GM18951 (cell line): ENCODE measurements at regions not wholly inside any gene's neighbourhood (a gene's known extent, or its start where the extent isn't known, plus 50 kb on each side); places are given as distances from the start of the nearest gene placed in this dataset.
"Not testable (repeated sequence)": the region's sequence is repeated elsewhere in the genome, so short reads cannot be mapped to it uniquely, and the experiment has no call there.

Source experiments
- POLR2A ChIP-seq: IDR thresholded peaks from 4 replicates; pipeline ENCODE4 v1.6.1; 2011; ENCODE audit warnings: mild to moderate bottlenecking; ENCODE audit not compliant: insufficient read length, insufficient read depth; ENCODE audit errors: extremely low read depth
- in situ Hi-C: fragments of 300-500 bp; cut with MboI; formaldehyde crosslinking; loops from one replicate; pipeline ENCODE4 v1.12.0; 2022; ENCODE audit warnings: low sequenced_read_pairs, mixed read lengths, inconsistent platforms; ENCODE audit not compliant: unreplicated experiment

DNA sequence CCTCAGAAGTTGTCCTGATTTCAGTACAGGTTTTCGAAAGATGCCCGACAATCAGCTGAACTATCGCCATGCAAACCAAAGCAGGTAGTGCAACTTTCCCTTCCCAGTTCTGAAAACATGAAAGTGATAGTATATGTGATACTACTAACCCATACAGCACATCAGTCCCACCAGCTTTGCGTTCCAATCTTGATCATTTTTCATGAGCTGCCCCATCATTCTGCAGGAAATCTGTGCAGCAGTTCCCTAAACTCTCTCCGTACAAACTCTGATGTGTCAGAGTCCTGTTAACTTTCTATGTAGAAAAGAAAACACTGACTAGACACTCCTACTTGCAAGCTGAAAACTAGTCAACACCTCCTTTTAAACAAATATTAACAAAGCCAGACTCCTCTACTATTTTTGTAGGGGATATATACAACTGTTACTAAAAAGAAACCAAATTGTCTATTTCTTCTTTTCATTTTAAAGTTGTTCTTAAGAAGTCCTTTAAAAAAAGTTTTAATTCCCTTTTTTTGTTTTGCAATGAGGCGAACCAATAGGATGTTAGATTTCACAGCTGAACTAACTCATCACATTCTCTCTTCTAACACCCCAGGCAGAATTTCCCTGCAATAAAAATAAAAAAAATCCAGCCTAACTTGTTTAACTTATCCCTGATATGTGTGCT is 99.6 kb upstream of the DST start:
- TF ChIP-seq POLR2A: no peak
- in situ Hi-C loops: no loop called here

- in situ Hi-C loops: no loop called here
- TF ChIP-seq POLR2A: no peak
These were observed 98.8 kb upstream of the DST start for GRCh38 chr6:56741472-56741871.

DNA sequence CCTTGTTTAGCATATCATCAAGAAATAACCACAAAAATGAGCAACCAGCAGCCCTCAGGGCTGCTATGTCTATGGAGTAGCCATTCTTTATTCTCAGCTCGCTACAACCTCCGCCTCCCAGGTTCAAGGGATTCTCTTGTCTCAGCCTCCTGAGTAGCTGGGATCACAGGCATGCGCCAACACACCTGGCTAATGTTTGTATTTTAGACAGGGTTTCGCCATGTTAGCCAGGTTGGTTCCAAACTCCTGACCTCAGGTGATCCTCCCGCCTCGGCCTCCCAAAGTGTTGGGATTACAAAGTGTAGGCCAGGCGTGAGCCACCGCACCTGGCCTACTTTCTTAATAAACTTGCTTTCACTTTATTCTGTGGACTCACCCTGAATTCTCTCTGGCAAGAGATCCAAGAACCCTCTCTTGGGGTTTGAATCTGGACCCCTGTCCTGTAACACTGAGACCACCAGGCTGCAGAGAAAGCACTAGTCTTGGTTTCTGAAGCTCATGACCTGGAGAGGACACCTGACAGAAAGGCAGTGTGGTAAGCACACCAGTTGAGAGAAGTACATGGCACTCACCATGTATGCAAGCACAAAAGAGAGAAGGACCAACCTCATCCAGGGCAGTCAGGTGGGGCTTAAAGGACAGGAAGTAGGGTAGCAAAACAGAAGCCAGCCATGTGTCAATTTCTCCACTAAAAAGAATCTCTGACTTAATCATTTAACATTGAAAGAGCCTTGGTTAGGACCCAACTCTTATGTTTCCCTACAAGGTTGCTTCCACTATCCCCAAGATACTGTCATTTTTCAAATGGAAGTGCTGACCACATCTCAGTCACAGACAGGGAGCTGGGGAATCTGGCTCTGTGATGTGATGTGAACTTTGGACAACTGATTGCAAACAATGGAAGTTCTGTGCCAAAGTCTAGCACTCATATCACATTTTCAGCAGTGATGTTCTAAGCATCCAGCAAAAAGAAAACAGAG is 97.4 kb upstream of the DST start:
- in situ Hi-C loops: no loop called here
- TF ChIP-seq POLR2A: no peak

GRCh38 chr6:56736804-56737203 is 94.1 kb upstream of the DST start:
- in situ Hi-C loops: no loop called here

GRCh38 chr6:56734335-56734734 is 91.6 kb upstream of the DST start:
- in situ Hi-C loops: no loop called here

More at GRCh38 chr6:56736804-56737203, 94.1 kb upstream of the DST start:
- no peak for TF ChIP-seq POLR2A

GRCh38 chr6:56733211-56733697 is 90.6 kb upstream of the DST start:
- no peak for TF ChIP-seq POLR2A

More at GRCh38 chr6:56734335-56734734, 91.6 kb upstream of the DST start:
- no peak for TF ChIP-seq POLR2A

DNA sequence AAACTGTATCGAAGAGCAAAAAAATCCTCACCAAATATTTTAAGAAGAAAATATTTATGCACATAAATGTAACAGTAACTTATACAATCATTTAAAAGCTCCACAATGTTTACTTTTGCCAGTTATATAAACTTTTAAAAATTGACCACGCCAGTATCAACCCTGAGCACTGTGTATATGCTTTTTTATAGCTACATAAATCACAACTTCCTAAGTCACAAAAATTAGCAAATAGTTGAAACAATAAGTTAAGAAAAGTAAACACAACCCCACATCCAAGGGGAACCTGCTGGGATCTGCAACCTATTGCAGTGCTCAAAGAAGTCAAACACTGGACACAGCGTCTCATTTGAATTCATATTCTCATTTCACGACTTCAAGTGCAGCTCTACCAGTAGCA is 89.8 kb upstream of the DST start:
- no peak for TF ChIP-seq POLR2A
- in situ Hi-C loops: no loop called here

More at GRCh38 chr6:56733211-56733697, 90.6 kb upstream of the DST start:
- in situ Hi-C loops: no loop called here

GRCh38 chr6:56730663-56731529 is 88.2 kb upstream of the DST start:
- no peak for TF ChIP-seq POLR2A
- in situ Hi-C loops: no loop called here

DNA sequence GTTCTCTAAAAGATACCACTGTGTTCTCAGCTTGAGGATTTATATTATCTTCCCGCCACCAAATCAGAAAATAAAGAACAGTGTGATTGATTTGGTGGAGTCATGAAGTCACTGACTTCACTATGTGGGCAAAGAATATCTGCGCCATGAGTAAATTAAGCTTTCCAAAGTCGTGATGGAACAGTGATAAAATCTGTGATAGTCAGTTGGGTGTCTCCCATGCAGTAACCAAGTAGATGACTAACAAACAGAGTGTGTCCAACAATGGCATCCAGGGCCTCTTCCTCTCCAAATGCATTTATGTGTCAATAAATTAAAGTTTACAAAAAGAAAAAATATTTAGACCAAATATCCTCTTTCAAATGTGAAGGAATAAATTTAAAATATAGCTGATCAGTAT is 87.0 kb upstream of the DST start:
- TF ChIP-seq POLR2A: no peak
- in situ Hi-C loops: no loop called here

GRCh38 chr6:56729166-56729565 is 86.5 kb upstream of the DST start:
- in situ Hi-C loops: not testable (repeated sequence)

DNA sequence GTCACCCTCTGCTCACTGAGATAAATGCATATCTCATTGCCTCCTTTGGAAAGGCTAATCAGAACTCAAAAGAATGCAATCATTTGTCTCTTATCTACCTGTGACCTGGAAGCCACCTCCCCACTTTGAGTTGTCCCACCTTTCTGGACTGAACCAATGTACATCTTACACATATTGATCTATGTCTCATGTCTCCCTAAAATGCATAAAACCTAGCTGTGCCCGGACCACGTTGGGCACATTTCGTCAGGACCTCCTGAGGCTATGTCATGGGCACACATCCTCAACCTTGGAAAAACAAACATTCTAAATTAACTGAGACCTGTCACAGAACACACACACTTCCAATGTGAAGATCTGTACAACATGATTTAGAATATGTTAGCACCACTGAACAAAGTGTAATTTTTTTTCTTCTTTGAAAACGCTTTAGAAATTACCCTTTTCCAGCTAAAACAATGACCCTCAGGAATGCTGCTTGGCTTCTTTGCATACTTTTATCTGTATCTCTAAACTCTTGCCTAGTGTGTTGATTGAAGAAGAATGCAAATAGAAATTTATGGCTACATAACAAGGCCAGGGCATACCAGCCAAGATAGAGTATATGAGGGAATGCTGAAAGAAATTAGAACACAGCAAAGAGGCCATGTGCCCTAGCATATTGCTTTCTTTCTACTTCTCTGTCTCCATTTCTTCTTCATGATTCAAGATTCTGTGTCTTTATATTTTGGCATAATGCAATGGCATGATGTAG is 84.6 kb upstream of the DST start:
- no peak for TF ChIP-seq POLR2A
- in situ Hi-C loops: no loop called here

DNA sequence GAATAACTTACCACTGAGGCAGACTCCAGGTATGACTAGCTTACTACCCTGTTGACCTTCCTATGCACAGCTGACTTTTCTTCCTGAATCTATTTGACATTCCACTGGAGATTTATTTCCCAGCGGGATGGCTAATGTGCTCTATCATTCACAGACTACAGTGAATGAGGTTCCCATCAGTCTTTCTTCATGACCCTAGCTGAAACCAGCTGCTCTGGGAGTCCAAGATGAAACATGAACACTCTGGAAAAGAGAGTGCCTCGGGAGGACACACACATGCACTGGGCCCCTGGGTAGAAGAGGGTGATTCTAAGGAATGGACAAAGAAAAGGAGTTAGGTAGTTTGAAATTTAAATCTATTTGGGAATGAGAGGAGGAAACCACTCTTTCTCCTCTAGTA is 82.6 kb upstream of the DST start:
- no peak for TF ChIP-seq POLR2A
- in situ Hi-C loops: no loop called here
